ENCODE measurements at regions not wholly inside any gene's neighbourhood (a gene's known extent, or its start where the extent isn't known, plus 50 kb on each side); places are given as distances from the start of the nearest gene placed in this dataset.

- intact Hi-C loops (cut with micrococcal nuclease), result no loop called here
- DNase-seq (ENCODE audit: low read depth, low spot score) (no peak), FAIRE-seq (no peak)
- H3K9me3 ChIP-seq (replicated peaks; ENCODE audit: control insufficient read depth, insufficient read depth, low read length), result no peaks in the 10 kb centered on the region
- no peaks in the 10 kb centered on the region for H4K20me1 ChIP-seq (replicated peaks; ENCODE audit: control insufficient read depth, extremely low read depth, insufficient read depth, low read length)
- H3K27me3 ChIP-seq (ENCODE audit: control insufficient read depth in 2 of 2, insufficient read depth in 2 of 2, low read length in 2 of 2), result no peaks in the 10 kb centered on the region
- H2AFZ ChIP-seq (ENCODE audit: low read depth, low read length), result no peak overlapping the region
- no peak overlapping the region for H3K9ac ChIP-seq (replicated peaks; ENCODE audit: extremely low read depth, insufficient read depth, low read length)
- POLR2A ChIA-PET, result no interaction called here
- H3K79me2 ChIP-seq (ENCODE audit: control insufficient read depth, insufficient read depth, low read length), result no peaks in the 10 kb centered on the region
- no peak for TF ChIP-seq POLR2AphosphoS5 (IDR thresholded peaks at IDR 0.05; ENCODE audit: insufficient read depth, low read depth, low read length)
- TF ChIP-seq JUN (IDR thresholded peaks at IDR 0.05; ENCODE audit: borderline replicate concordance, insufficient read depth, insufficient read length, low read depth), result no peak
- TF ChIP-seq GATA2 (IDR thresholded peaks at IDR 0.05; ENCODE audit: insufficient read depth, insufficient read length, low read depth, low read length), result no peak
- TF ChIP-seq POLR2A (IDR thresholded peaks at IDR 0.05; ENCODE audit: low read depth, low read length), result no peak
- H3K9me1 ChIP-seq (replicated peaks; ENCODE audit: control insufficient read depth, extremely low read depth, insufficient read depth, low read length), result no peaks in the 10 kb centered on the region
- H3K4me3 ChIP-seq (replicated peaks in 1 of 3; ENCODE audit: insufficient read depth in 1 of 3, low read depth in 1 of 3, low read length in 3 of 3), result no peak overlapping the region
- no peak overlapping the region for H3K27ac ChIP-seq (ENCODE audit: insufficient read depth, low read depth, low read length)
- peaks cover 7% of the 10 kb centered on the region for H3K4me1 ChIP-seq (ENCODE audit: control insufficient read depth, extremely low read depth, insufficient read depth, low read length)
- H3K4me2 ChIP-seq (ENCODE audit: insufficient read depth, low read length), result no peak overlapping the region
- no peaks in the 10 kb centered on the region for H3K36me3 ChIP-seq (ENCODE audit: control insufficient read depth in 2 of 2, extremely low read depth in 1 of 2, insufficient read depth in 2 of 2, low read length in 2 of 2)
- CTCF ChIA-PET, result no interaction called here
- BruUV-seq (replicated peaks), result no TSS peak
- dilution Hi-C loops (cut with MboI; ENCODE audit: extremely low pct_ligation_motif_present, low sequenced_read_pairs), result no loop called here
Measured at GRCh38 chr3:130255442-130255841, 90.0 kb upstream of the COL6A5 start.

- no peak overlapping the region for H3K4me3 ChIP-seq (replicated peaks in 1 of 3; ENCODE audit: insufficient read depth in 1 of 3, low read depth in 1 of 3, low read length in 3 of 3)
Measured at GRCh38 chr3:130256821-130257340, 88.6 kb upstream of the COL6A5 start.

More at GRCh38 chr3:130256821-130257340, 88.6 kb upstream of the COL6A5 start:
- CTCF ChIA-PET, result no interaction called here
- dilution Hi-C loops (cut with MboI; ENCODE audit: extremely low pct_ligation_motif_present, low sequenced_read_pairs), result no loop called here
- no peak for FAIRE-seq
- DNase-seq (ENCODE audit: low read depth, low spot score), result no peak
- Histone ChIP-seq H3K36me3 (ENCODE audit: control insufficient read depth in 2 of 2, extremely low read depth in 1 of 2, insufficient read depth in 2 of 2, low read length in 2 of 2) (no peaks in the 10 kb centered on the region), H3K4me1 (ENCODE audit: control insufficient read depth, extremely low read depth, insufficient read depth, low read length) (peaks cover 9% of the 10 kb centered on the region), H3K27me3 (ENCODE audit: control insufficient read depth in 2 of 2, insufficient read depth in 2 of 2, low read length in 2 of 2) (no peaks in the 10 kb centered on the region), H3K27ac (ENCODE audit: insufficient read depth, low read depth, low read length) (no peak overlapping the region), H3K9ac (replicated peaks; ENCODE audit: extremely low read depth, insufficient read depth, low read length) (no peak overlapping the region), H4K20me1 (replicated peaks; ENCODE audit: control insufficient read depth, extremely low read depth, insufficient read depth, low read length) (no peaks in the 10 kb centered on the region), H2AFZ (ENCODE audit: low read depth, low read length) (no peak overlapping the region), H3K4me2 (ENCODE audit: insufficient read depth, low read length) (no peak overlapping the region), H3K9me1 (replicated peaks; ENCODE audit: control insufficient read depth, extremely low read depth, insufficient read depth, low read length) (no peaks in the 10 kb centered on the region), H3K79me2 (ENCODE audit: control insufficient read depth, insufficient read depth, low read length) (no peaks in the 10 kb centered on the region), H3K9me3 (replicated peaks; ENCODE audit: control insufficient read depth, insufficient read depth, low read length) (no peaks in the 10 kb centered on the region)
- TF ChIP-seq POLR2A (IDR thresholded peaks at IDR 0.05; ENCODE audit: low read depth, low read length), result no peak
- no peak for TF ChIP-seq EZH2 (IDR thresholded peaks at IDR 0.05; ENCODE audit: borderline replicate concordance, low read depth, low read length, severe bottlenecking)
- no peak for TF ChIP-seq MYC (IDR thresholded peaks at IDR 0.05; ENCODE audit: low read depth, low read length)
- TF ChIP-seq POLR2AphosphoS5 (IDR thresholded peaks at IDR 0.05; ENCODE audit: insufficient read depth, low read depth, low read length), result no peak
- no peak for TF ChIP-seq CTCF (IDR thresholded peaks at IDR 0.05; ENCODE audit: extremely low read depth in 1 of 2, insufficient read depth in 1 of 2, low read depth in 1 of 2, low read length in 2 of 2)
- no peak for TF ChIP-seq GATA2 (IDR thresholded peaks at IDR 0.05; ENCODE audit: insufficient read depth, insufficient read length, low read depth, low read length)
- no peak for TF ChIP-seq JUN (IDR thresholded peaks at IDR 0.05; ENCODE audit: borderline replicate concordance, insufficient read depth, insufficient read length, low read depth)
- no TSS peak for BruUV-seq (replicated peaks)
- intact Hi-C loops (cut with micrococcal nuclease), result no loop called here
- POLR2A ChIA-PET, result no interaction called here

Data from endothelial cell of umbilical vein (primary cell).